NCI-H69 (cell line): ENCODE measurements at regions not wholly inside any gene's neighbourhood (a gene's known extent, or its start where the extent isn't known, plus 50 kb on each side); places are given as distances from the start of the nearest gene placed in this dataset.

Experiments
- DNase-seq: peaks from one replicate; lab custom pipeline; 2025; lab: John Stamatoyannopoulos, UW

GRCh38 chr2:23327887-23328286 is 57.1 kb upstream of the KLHL29 start:
- DNase-seq = peak; percentile 51

GRCh38 chr2:23330214-23330613 is 54.8 kb upstream of the KLHL29 start:
- peak; percentile 3 for DNase-seq
